WTC11 (cell line): ENCODE measurements at regions not wholly inside any gene's neighbourhood (a gene's known extent, or its start where the extent isn't known, plus 50 kb on each side); places are given as distances from the start of the nearest gene placed in this dataset.

Experiments
- ATAC-seq: fragments of 200-7000 bp; cut with Tn5 transposase; 2 replicates; pipeline ENCODE4 v1.10.0; 2021; ENCODE audit warnings: mild to moderate bottlenecking, moderate library complexity
- CTCF ChIA-PET: fragments of 300-600 bp; sonication (Branson Sonifier 250); formaldehyde crosslinking; loops from one replicate; lab custom pipeline; 2021; ENCODE audit warnings: antibody characterized with exemption; lab: Charles Lee
- POLR2A ChIA-PET: fragments of 350-600 bp; sonication (Branson Sonifier 250); formaldehyde crosslinking; loops from one replicate; lab custom pipeline; 2021; ENCODE audit warnings: antibody characterized with exemption; lab: Charles Lee
- DNase-seq: peaks from one replicate; pipeline ENCODE4 v3.0.0; 2021; ENCODE audit warnings: low spot score
- H3K27ac Mint-ChIP-seq: 2 replicates; pipeline ENCODE4 v1.8.0; 2021; ENCODE audit warnings: mixed read lengths
- H3K27me3 Mint-ChIP-seq: 2 replicates; pipeline ENCODE4 v1.8.0; 2021; ENCODE audit warnings: low read depth, mild to moderate bottlenecking, moderate library complexity, mixed read lengths
- H3K36me3 Mint-ChIP-seq: 2 replicates; pipeline ENCODE4 v1.8.0; 2021; ENCODE audit warnings: mixed read lengths
- H3K4me1 Mint-ChIP-seq: 2 replicates; pipeline ENCODE4 v1.8.0; 2022; ENCODE audit warnings: mixed read lengths
- H3K4me3 Mint-ChIP-seq: 2 replicates; pipeline ENCODE4 v1.8.0; 2021; ENCODE audit warnings: mild to moderate bottlenecking, moderate library complexity, mixed read lengths
- H3K9me3 Mint-ChIP-seq: 2 replicates; pipeline ENCODE4 v1.8.0; 2021; ENCODE audit warnings: mixed read lengths
- ATF2 ChIP-seq: sonication (generic); formaldehyde crosslinking; IDR thresholded peaks from 2 replicates; pipeline ENCODE4 v1.8.1; 2022; ENCODE audit warnings: low read depth, missing genetic modification reagents, borderline replicate concordance
- ELF4 ChIP-seq: sonication (generic); formaldehyde crosslinking; IDR thresholded peaks from 2 replicates; pipeline ENCODE4 v1.8.1; 2022; ENCODE audit warnings: low read depth, mild to moderate bottlenecking, moderate library complexity, missing genetic modification reagents
- ETV6 ChIP-seq: sonication (generic); formaldehyde crosslinking; IDR thresholded peaks from 2 replicates; pipeline ENCODE4 v1.8.1; 2022; ENCODE audit warnings: mild to moderate bottlenecking, missing genetic modification reagents
- FOXK1 ChIP-seq: sonication (generic); formaldehyde crosslinking; IDR thresholded peaks from 2 replicates; pipeline ENCODE4 v1.8.0; 2022; ENCODE audit warnings: mild to moderate bottlenecking, moderate library complexity, missing genetic modification reagents
- GABPB1 ChIP-seq: sonication (generic); formaldehyde crosslinking; IDR thresholded peaks from 2 replicates; pipeline ENCODE4 v1.8.1; 2023; ENCODE audit warnings: mild to moderate bottlenecking, missing genetic modification reagents
- HMGA2 ChIP-seq: fragments of 250-450 bp; sonication (Bioruptor Pico); IDR thresholded peaks from 2 replicates; pipeline ENCODE4 v1.4.0; 2021; ENCODE audit warnings: mild to moderate bottlenecking, moderate library complexity
- IRF2 ChIP-seq: sonication (generic); formaldehyde crosslinking; IDR thresholded peaks from 2 replicates; pipeline ENCODE4 v1.8.0; 2022; ENCODE audit warnings: low read depth, missing genetic modification reagents, borderline replicate concordance
- JAZF1 ChIP-seq: fragments of 250-450 bp; sonication (Bioruptor Pico); IDR thresholded peaks from 2 replicates; pipeline ENCODE4 v1.9.0; 2021; ENCODE audit warnings: moderate library complexity, mild to moderate bottlenecking, inconsistent platforms
- MYBL2 ChIP-seq: sonication (generic); formaldehyde crosslinking; IDR thresholded peaks from 2 replicates; pipeline ENCODE4 v1.8.1; 2023; ENCODE audit warnings: mild to moderate bottlenecking, moderate library complexity, missing genetic modification reagents
- PREB ChIP-seq: sonication (generic); formaldehyde crosslinking; IDR thresholded peaks from 2 replicates; pipeline ENCODE4 v1.8.1; 2022; ENCODE audit warnings: mild to moderate bottlenecking, missing genetic modification reagents, moderate library complexity, borderline replicate concordance
- RORB ChIP-seq: fragments of 250-450 bp; sonication (Bioruptor Pico); IDR thresholded peaks from 2 replicates; pipeline ENCODE4 v1.9.0; 2021; ENCODE audit warnings: mild to moderate bottlenecking
- SOX15 ChIP-seq: fragments of 250-450 bp; sonication (Bioruptor Pico); IDR thresholded peaks from 2 replicates; pipeline ENCODE4 v1.9.0; 2021; ENCODE audit warnings: mild to moderate bottlenecking
- TCF7 ChIP-seq: sonication (generic); formaldehyde crosslinking; IDR thresholded peaks from 2 replicates; pipeline ENCODE4 v1.8.0; 2022; ENCODE audit warnings: mild to moderate bottlenecking, low read depth, missing genetic modification reagents, moderate library complexity
- TEAD1 ChIP-seq: sonication (generic); formaldehyde crosslinking; IDR thresholded peaks from 2 replicates; pipeline ENCODE4 v1.8.0; 2022; ENCODE audit warnings: mild to moderate bottlenecking, missing genetic modification reagents
- ZBTB21 ChIP-seq: sonication (generic); formaldehyde crosslinking; IDR thresholded peaks from 2 replicates; pipeline ENCODE4 v1.8.1; 2023; ENCODE audit warnings: mild to moderate bottlenecking, missing genetic modification reagents, borderline replicate concordance
- ZNF138 ChIP-seq: sonication (generic); formaldehyde crosslinking; conservative IDR thresholded peaks from 2 replicates; pipeline ENCODE4 v1.8.1; 2022; ENCODE audit warnings: mild to moderate bottlenecking, moderate library complexity, missing genetic modification reagents
- ZNF281 ChIP-seq: sonication (generic); formaldehyde crosslinking; IDR thresholded peaks from 2 replicates; pipeline ENCODE4 v1.8.0; 2023; ENCODE audit warnings: mild to moderate bottlenecking, missing genetic modification reagents
- ZNF416 ChIP-seq: fragments of 250-450 bp; sonication (Bioruptor Pico); IDR thresholded peaks from 2 replicates; pipeline ENCODE4 v1.9.0; 2021; ENCODE audit warnings: mild to moderate bottlenecking, inconsistent platforms
- TF ChIP-seq, protein P1 (sequence below): sonication (generic); formaldehyde crosslinking; IDR thresholded peaks from 2 replicates; pipeline ENCODE4 v1.8.0; 2022; ENCODE audit warnings: missing genetic modification reagents
- TF ChIP-seq, protein P2 (sequence below): sonication (generic); formaldehyde crosslinking; IDR thresholded peaks from 2 replicates; pipeline ENCODE4 v1.8.1; 2023; ENCODE audit warnings: mild to moderate bottlenecking, missing genetic modification reagents
- TF ChIP-seq, protein P3 (sequence below): fragments of 250-450 bp; sonication (Bioruptor Pico); IDR thresholded peaks from 2 replicates; pipeline ENCODE4 v1.9.0; 2021; ENCODE audit warnings: mild to moderate bottlenecking

DNA sequence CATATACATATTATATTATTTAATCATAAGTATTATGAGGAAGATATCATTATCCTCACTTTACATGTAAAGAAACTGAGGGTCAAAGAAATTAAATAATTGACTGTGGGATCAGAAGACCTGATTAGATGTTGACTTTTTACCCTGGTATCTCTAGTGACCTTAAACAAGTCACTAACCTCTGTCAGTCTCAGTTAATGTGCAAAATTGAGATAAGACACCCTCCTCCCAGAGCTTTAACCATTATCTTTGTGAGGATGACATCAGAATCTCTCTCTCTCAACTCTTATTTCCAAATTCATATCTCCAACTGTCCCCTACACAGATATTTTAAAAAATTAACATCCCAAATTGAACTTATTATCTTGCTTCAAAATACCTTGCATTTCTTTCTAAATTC lies 177.8 kb downstream of the KLHL28 start (continued):
- TF ChIP-seq, protein P1, sequence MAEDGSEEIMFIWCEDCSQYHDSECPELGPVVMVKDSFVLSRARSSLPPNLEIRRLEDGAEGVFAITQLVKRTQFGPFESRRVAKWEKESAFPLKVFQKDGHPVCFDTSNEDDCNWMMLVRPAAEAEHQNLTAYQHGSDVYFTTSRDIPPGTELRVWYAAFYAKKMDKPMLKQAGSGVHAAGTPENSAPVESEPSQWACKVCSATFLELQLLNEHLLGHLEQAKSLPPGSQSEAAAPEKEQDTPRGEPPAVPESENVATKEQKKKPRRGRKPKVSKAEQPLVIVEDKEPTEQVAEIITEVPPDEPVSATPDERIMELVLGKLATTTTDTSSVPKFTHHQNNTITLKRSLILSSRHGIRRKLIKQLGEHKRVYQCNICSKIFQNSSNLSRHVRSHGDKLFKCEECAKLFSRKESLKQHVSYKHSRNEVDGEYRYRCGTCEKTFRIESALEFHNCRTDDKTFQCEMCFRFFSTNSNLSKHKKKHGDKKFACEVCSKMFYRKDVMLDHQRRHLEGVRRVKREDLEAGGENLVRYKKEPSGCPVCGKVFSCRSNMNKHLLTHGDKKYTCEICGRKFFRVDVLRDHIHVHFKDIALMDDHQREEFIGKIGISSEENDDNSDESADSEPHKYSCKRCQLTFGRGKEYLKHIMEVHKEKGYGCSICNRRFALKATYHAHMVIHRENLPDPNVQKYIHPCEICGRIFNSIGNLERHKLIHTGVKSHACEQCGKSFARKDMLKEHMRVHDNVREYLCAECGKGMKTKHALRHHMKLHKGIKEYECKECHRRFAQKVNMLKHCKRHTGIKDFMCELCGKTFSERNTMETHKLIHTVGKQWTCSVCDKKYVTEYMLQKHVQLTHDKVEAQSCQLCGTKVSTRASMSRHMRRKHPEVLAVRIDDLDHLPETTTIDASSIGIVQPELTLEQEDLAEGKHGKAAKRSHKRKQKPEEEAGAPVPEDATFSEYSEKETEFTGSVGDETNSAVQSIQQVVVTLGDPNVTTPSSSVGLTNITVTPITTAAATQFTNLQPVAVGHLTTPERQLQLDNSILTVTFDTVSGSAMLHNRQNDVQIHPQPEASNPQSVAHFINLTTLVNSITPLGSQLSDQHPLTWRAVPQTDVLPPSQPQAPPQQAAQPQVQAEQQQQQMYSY (CRISPR knock-in tag) = no peak
- TF ChIP-seq IRF2 (CRISPR knock-in tag) (no peak), TEAD1 (CRISPR knock-in tag) (no peak), ZBTB21 (CRISPR knock-in tag) (no peak), GABPB1 (CRISPR knock-in tag) (no peak), FOXK1 (CRISPR knock-in tag) (no peak), ETV6 (CRISPR knock-in tag) (no peak), ZNF138 (CRISPR knock-in tag) (no peak), ZNF416 (CRISPR knock-in tag) (no peak)
- TF ChIP-seq, protein P2, sequence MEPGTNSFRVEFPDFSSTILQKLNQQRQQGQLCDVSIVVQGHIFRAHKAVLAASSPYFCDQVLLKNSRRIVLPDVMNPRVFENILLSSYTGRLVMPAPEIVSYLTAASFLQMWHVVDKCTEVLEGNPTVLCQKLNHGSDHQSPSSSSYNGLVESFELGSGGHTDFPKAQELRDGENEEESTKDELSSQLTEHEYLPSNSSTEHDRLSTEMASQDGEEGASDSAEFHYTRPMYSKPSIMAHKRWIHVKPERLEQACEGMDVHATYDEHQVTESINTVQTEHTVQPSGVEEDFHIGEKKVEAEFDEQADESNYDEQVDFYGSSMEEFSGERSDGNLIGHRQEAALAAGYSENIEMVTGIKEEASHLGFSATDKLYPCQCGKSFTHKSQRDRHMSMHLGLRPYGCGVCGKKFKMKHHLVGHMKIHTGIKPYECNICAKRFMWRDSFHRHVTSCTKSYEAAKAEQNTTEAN (CRISPR knock-in tag) = no peak

GRCh38 chr14:44782775-44783238 lies 178.9 kb downstream of the KLHL28 start:
- ChIA-PET CTCF (no interaction called here), POLR2A (no interaction called here)
- Mint-ChIP-seq H3K4me3 (no peak overlapping the region), H3K27ac (no peak overlapping the region), H3K36me3 (no peaks in the 10 kb centered on the region), H3K27me3 (no peaks in the 10 kb centered on the region), H3K4me1 (no peaks in the 10 kb centered on the region), H3K9me3 (no peaks in the 10 kb centered on the region)
- DNase-seq (no peak), ATAC-seq (no peak)
- TF ChIP-seq HMGA2 (CRISPR knock-in tag) (no peak), TEAD1 (CRISPR knock-in tag) (no peak), JAZF1 (CRISPR knock-in tag) (no peak), TCF7 (CRISPR knock-in tag) (no peak), ZNF281 (CRISPR knock-in tag) (no peak), GABPB1 (CRISPR knock-in tag) (no peak), PREB (CRISPR knock-in tag) (no peak), ELF4 (CRISPR knock-in tag) (no peak), SOX15 (no peak), RORB (CRISPR knock-in tag) (no peak), ATF2 (CRISPR knock-in tag) (no peak), MYBL2 (no peak)
- TF ChIP-seq, protein P3, sequence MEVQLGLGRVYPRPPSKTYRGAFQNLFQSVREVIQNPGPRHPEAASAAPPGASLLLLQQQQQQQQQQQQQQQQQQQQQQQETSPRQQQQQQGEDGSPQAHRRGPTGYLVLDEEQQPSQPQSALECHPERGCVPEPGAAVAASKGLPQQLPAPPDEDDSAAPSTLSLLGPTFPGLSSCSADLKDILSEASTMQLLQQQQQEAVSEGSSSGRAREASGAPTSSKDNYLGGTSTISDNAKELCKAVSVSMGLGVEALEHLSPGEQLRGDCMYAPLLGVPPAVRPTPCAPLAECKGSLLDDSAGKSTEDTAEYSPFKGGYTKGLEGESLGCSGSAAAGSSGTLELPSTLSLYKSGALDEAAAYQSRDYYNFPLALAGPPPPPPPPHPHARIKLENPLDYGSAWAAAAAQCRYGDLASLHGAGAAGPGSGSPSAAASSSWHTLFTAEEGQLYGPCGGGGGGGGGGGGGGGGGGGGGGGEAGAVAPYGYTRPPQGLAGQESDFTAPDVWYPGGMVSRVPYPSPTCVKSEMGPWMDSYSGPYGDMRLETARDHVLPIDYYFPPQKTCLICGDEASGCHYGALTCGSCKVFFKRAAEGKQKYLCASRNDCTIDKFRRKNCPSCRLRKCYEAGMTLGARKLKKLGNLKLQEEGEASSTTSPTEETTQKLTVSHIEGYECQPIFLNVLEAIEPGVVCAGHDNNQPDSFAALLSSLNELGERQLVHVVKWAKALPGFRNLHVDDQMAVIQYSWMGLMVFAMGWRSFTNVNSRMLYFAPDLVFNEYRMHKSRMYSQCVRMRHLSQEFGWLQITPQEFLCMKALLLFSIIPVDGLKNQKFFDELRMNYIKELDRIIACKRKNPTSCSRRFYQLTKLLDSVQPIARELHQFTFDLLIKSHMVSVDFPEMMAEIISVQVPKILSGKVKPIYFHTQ = no peak
